Parathyroid adenoma (tissue), 2 donors: ENCODE measurements at regions not wholly inside any gene's neighbourhood (a gene's known extent, or its start where the extent isn't known, plus 50 kb on each side); places are given as distances from the start of the nearest gene placed in this dataset.

ENCODE experiments used
- H2AFZ ChIP-seq: fragments of 300-600 bp; sonication (generic); one replicate; pipeline ENCODE4 v1.7.0; 2017; ENCODE audit warnings: antibody characterized with exemption, mild to moderate bottlenecking
- H3K27ac ChIP-seq: fragments of 300-600 bp; sonication (generic); one replicate; pipeline ENCODE4 v1.7.0; 2017
- H3K27me3 ChIP-seq: fragments of 300-600 bp; sonication (generic); one replicate; pipeline ENCODE4 v1.7.0; 2017; ENCODE audit warnings: low read length; ENCODE audit not compliant: control insufficient read depth, insufficient read depth
- H3K36me3 ChIP-seq: fragments of 300-600 bp; sonication (generic); one replicate; pipeline ENCODE4 v1.7.0; 2017; ENCODE audit warnings: low read length; ENCODE audit not compliant: control insufficient read depth, insufficient read depth
- H3K4me1 ChIP-seq: fragments of 300-600 bp; sonication (generic); one replicate; pipeline ENCODE4 v1.7.0; 2017; ENCODE audit warnings: control low read depth
- H3K4me2 ChIP-seq: fragments of 300-600 bp; sonication (generic); one replicate; pipeline ENCODE4 v1.7.0; 2017; ENCODE audit warnings: low read length
- H3K4me3 ChIP-seq: fragments of 300-600 bp; sonication (generic); one replicate; pipeline ENCODE4 v1.7.0; 2017; ENCODE audit warnings: low read depth, low read length
- H3K79me2 ChIP-seq: fragments of 300-600 bp; sonication (generic); one replicate; pipeline ENCODE4 v1.7.0; 2017; ENCODE audit warnings: control low read depth
- H3K9ac ChIP-seq: fragments of 300-600 bp; sonication (generic); one replicate; pipeline ENCODE4 v1.7.0; 2017; ENCODE audit warnings: mild to moderate bottlenecking
- H3K9me3 ChIP-seq: fragments of 300-600 bp; sonication (generic); one replicate; pipeline ENCODE4 v1.7.0; 2017; ENCODE audit warnings: low read length; ENCODE audit not compliant: control insufficient read depth
- CTCF ChIP-seq: fragments of 300-600 bp; sonication (generic); IDR thresholded peaks from one replicate; pipeline ENCODE4 v1.7.0; 2017; ENCODE audit warnings: antibody characterized with exemption, mild to moderate bottlenecking
- donor health status: primary hyperparathyroidism.

DNA sequence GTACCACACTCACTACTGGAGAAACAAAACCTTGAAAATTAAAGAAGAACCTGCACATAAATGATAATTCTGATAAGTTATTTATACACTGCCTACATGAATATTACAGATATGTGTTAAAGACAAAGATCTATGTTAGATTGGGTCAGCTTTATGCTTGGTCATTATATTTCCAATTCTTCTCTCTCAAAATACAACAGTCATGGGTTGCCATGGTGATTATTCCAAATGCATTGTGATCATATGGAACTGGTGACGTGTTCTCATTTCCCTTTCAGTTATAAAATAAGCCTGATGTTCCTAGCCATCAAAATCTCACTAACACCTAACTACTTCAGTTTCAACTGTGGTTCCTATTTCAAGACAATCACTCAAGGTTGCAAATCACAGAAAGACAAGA lies 1416.4 kb downstream of the UQCRFS1 start:
- TF ChIP-seq CTCF: no peak
- peaks cover 11% of the 10 kb centered on the region for H3K79me2 ChIP-seq
- H3K36me3 ChIP-seq: no peaks in the 10 kb centered on the region
- H3K27me3 ChIP-seq: no peaks in the 10 kb centered on the region
- no peak overlapping the region for H3K4me2 ChIP-seq
- no peak overlapping the region for H3K9ac ChIP-seq
- H2AFZ ChIP-seq: no peak overlapping the region
- peaks cover 6% of the 10 kb centered on the region for H3K4me1 ChIP-seq
- H3K4me3 ChIP-seq: no peak overlapping the region
- no peak overlapping the region for H3K27ac ChIP-seq
- H3K9me3 ChIP-seq: no peaks in the 10 kb centered on the region

- Histone ChIP-seq H3K9me3 (no peaks in the 10 kb centered on the region), H3K36me3 (no peaks in the 10 kb centered on the region), H3K4me2 (no peak overlapping the region)
These were observed 1416.9 kb downstream of the UQCRFS1 start for GRCh38 chr19:27796073-27796472.

GRCh38 chr19:27795369-27795768 lies 1417.6 kb downstream of the UQCRFS1 start:
- TF ChIP-seq CTCF: no peak
- Histone ChIP-seq H3K4me3 (no peak overlapping the region), H3K36me3 (no peaks in the 10 kb centered on the region), H3K9ac (no peak overlapping the region), H3K27ac (no peak overlapping the region), H3K4me1 (peaks cover 6% of the 10 kb centered on the region), H3K9me3 (no peaks in the 10 kb centered on the region), H2AFZ (no peak overlapping the region), H3K27me3 (no peaks in the 10 kb centered on the region), H3K4me2 (peak overlapping the region; percentile 91), H3K79me2 (peaks cover 12% of the 10 kb centered on the region)

More at GRCh38 chr19:27796073-27796472, 1416.9 kb downstream of the UQCRFS1 start:
- Histone ChIP-seq H2AFZ (no peak overlapping the region), H3K27me3 (no peaks in the 10 kb centered on the region), H3K79me2 (peaks cover 12% of the 10 kb centered on the region), H3K4me1 (peaks cover 6% of the 10 kb centered on the region), H3K27ac (no peak overlapping the region), H3K9ac (no peak overlapping the region), H3K4me3 (no peak overlapping the region)
- TF ChIP-seq CTCF: no peak

DNA sequence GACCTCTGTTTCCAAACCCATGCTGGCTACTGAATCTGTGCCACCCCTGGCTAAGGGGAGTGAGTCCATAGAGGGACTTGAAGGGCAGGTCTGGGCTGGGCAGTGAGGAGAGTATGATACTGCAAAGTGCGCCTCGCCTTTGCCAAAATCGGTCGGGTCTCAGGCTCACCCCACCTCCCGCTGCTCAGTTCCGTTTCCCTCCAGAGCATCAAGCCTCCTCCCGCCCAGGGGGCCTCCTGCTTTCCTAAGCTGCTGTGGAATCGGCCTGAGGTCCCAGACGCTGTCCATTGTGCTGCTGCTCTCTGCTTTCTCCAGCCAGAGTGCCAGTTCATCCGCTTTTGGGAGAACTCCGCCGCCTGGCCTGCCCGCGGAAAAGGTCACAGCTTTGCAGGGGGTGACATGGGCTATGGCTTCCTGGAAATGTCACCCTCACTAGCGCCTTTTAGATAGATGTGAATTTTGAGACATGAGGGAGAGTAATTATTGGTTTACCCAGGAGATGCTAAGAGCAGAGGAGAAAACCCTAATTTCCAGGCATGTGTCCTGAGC lies 1418.4 kb downstream of the UQCRFS1 start:
- H3K79me2 ChIP-seq: peaks cover 12% of the 10 kb centered on the region
- TF ChIP-seq CTCF: no peak
- no peaks in the 10 kb centered on the region for H3K9me3 ChIP-seq
- H3K4me3 ChIP-seq: peak overlapping the region; percentile 74
- H3K36me3 ChIP-seq: no peaks in the 10 kb centered on the region
- peak overlapping the region; percentile 85 for H2AFZ ChIP-seq
- H3K27ac ChIP-seq: peak overlapping the region; percentile 92
- H3K4me1 ChIP-seq: peaks cover 6% of the 10 kb centered on the region
- H3K27me3 ChIP-seq: no peaks in the 10 kb centered on the region
- peak overlapping the region; percentile 91 for H3K4me2 ChIP-seq
- peak overlapping the region; percentile 17 for H3K9ac ChIP-seq
